Sigmoid colon (tissue), 6 donors: ENCODE measurements at regions not wholly inside any gene's neighbourhood (a gene's known extent, or its start where the extent isn't known, plus 50 kb on each side); places are given as distances from the start of the nearest gene placed in this dataset.

ENCODE experiments used
- DNase-seq: peaks from one replicate; pipeline ENCODE4 v3.0.0-alpha.2; 2019
- H3K27ac ChIP-seq, 4 donors: fragments of 200-600 bp; sonication (generic); one replicate each; pipeline ENCODE4 v1.5.1; 2016 to 2019; ENCODE audit warnings: mild to moderate bottlenecking in 1 of 4
- H3K27me3 ChIP-seq, 3 donors: fragments of 200-600 bp; sonication (generic); one replicate each; pipeline ENCODE4 v1.5.1; 2019; ENCODE audit warnings: mild to moderate bottlenecking in 1 of 3
- H3K36me3 ChIP-seq, 4 donors: fragments of 200-600 bp; sonication (generic); one replicate each; pipeline ENCODE4 v1.5.1; 2016 to 2019
- H3K4me1 ChIP-seq, 4 donors: fragments of 200-600 bp; sonication (generic); one replicate each; pipeline ENCODE4 v1.5.1; 2017 to 2019
- H3K4me3 ChIP-seq, 4 donors: fragments of 200-600 bp; sonication (generic); one replicate each; pipeline ENCODE4 v1.5.1; 2017 to 2019; ENCODE audit warnings: mild to moderate bottlenecking in 2 of 4, moderate library complexity in 1 of 4
- H3K9me3 ChIP-seq, 4 donors: fragments of 200-600 bp in 3 of 4; sonication (generic) in 3 of 4; one replicate each; pipeline versions ENCODE4 v1.5.1 to v1.6.1; 2013 to 2019
- CTCF ChIP-seq, 4 experiments: fragments of 450-650 bp in 3 of 4; fragments of 200-600 bp in 1 of 4; IDR thresholded peaks; one replicate each; pipeline ENCODE4 v1.5.1; 2016 to 2019; ENCODE audit warnings: antibody characterized with exemption in 4 of 4, mild to moderate bottlenecking in 3 of 4, moderate library complexity in 2 of 4
- EP300 ChIP-seq, 4 donors: sonication (generic); formaldehyde crosslinking; IDR thresholded peaks; one replicate each; pipeline ENCODE4 v1.6.1; 2017; ENCODE audit warnings: antibody characterized with exemption in 4 of 4
- POLR2A ChIP-seq, 2 donors: fragments of 450-650 bp; IDR thresholded peaks; one replicate each; pipeline ENCODE4 v1.6.1; 2016; ENCODE audit warnings: antibody characterized with exemption in 2 of 2, mild to moderate bottlenecking in 2 of 2, moderate library complexity in 2 of 2
- POLR2AphosphoS5 ChIP-seq, 4 donors: sonication (generic); formaldehyde crosslinking; IDR thresholded peaks; one replicate each; pipeline ENCODE4 v1.6.1; 2017; ENCODE audit warnings: antibody characterized with exemption in 4 of 4
- WGBS, 2 donors: extraction: QIAGEN DNeasy Blood & Tissue Kit; methylation state at CpG; one replicate each; pipeline ENCODE4 v1.1.7; 2013; 5-methylcytosine and 5-hydroxymethylcytosine counted together
- intact Hi-C: fragments of 100-400 bp; cut with DNase I; formaldehyde crosslinking; loops from one replicate; pipeline ENCODE4 v1.15.1; 2023
- donor health status: healthy with polysubstance abuse.
- donor health status: healthy.

DNA sequence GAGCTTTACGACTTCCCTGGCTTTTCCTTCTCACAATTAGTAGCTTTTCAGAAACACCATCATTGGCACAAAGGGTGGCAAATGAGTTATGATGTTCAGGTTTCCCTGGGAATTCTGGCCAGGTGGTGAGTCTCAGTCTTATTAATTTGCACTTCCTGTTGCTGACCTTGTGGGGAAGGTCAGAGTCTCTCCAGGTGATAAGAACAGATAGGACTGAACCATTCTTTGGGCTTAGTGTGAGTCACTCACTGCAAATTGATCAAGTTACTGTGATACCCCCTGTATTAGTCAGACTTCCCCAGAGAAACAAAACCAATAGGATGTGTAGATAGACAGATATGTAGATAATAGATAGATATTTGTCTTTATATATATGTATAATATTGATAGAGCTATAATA is 53.8 kb upstream of the RANBP3L start:
- intact Hi-C loops, result no loop called here
- TF ChIP-seq POLR2AphosphoS5 (IDR thresholded peaks at IDR 0.05), result no peak
- TF ChIP-seq CTCF (IDR thresholded peaks at IDR 0.05), result no peak
- no peak for TF ChIP-seq EP300 (IDR thresholded peaks at IDR 0.05)
- no peak for TF ChIP-seq POLR2A (IDR thresholded peaks at IDR 0.05)
- 96 to 97% methylated on average over 1 of the region's 1 CpG for WGBS, 2 donors

GRCh38 chr5:36356915-36357314 is 55.2 kb upstream of the RANBP3L start:
- 37 to 73% methylated on average over 2 of the region's 2 CpGs for WGBS, 2 donors
- Histone ChIP-seq H3K9me3 (no peaks in the 10 kb centered on the region), H3K27ac (no peak overlapping the region), H3K4me3 (no peak overlapping the region), H3K4me1 (peaks cover 0 to 24% (median 0%) of the 10 kb centered on the region in 4 donors), H3K36me3 (no peaks in the 10 kb centered on the region), H3K27me3 (no peaks in the 10 kb centered on the region)
- DNase-seq, result no peak
- TF ChIP-seq EP300 (IDR thresholded peaks at IDR 0.05) (no peak), POLR2A (IDR thresholded peaks at IDR 0.05) (no peak), POLR2AphosphoS5 (IDR thresholded peaks at IDR 0.05) (no peak), CTCF (IDR thresholded peaks at IDR 0.05) (no peak)
- intact Hi-C loops, result no loop called here

More for the DNA sequence above, 53.8 kb upstream of the RANBP3L start:
- H3K9me3 ChIP-seq, result no peaks in the 10 kb centered on the region
- DNase-seq, result no peak
- H3K4me3 ChIP-seq, result no peak overlapping the region
- no peaks in the 10 kb centered on the region for H3K36me3 ChIP-seq
- H3K4me1 ChIP-seq, result peaks cover 0 to 20% (median 0%) of the 10 kb centered on the region in 4 donors
- no peak overlapping the region for H3K27ac ChIP-seq
- no peaks in the 10 kb centered on the region for H3K27me3 ChIP-seq

DNA sequence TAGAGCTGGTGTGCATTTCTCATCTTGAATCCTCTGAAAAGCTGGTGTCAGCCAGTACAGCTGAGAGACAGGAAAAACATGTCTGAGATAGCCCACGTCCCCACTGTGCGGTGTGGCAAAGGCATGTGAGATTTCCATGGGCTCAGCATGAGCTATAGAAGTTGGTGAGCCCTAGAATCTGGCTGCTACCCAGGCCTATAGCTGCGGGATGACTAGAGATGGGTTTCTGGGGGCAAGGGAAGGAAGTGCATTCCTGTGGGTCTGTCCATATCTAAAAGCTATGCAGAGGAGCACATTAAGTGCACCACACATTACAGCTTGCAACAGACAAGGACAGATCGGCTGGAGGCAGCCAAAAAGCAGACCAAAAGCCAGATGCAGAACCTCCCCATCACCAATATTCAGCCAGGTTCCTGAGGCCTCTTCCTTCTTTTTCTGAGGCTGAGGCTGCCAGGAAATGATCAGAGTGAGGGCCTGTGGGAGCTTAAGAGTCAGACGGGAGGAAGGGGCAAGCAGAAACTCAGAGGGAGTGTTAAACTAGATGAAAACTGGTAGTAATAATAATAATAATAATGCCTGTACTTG is 55.8 kb upstream of the RANBP3L start:
- no peak overlapping the region for H3K4me3 ChIP-seq
- no peak for DNase-seq
- intact Hi-C loops, result no loop called here
- H3K27ac ChIP-seq, result no peak overlapping the region
- no peaks in the 10 kb centered on the region for H3K9me3 ChIP-seq
- TF ChIP-seq POLR2AphosphoS5 (IDR thresholded peaks at IDR 0.05) (no peak), CTCF (IDR thresholded peaks at IDR 0.05) (no peak), POLR2A (IDR thresholded peaks at IDR 0.05) (no peak), EP300 (IDR thresholded peaks at IDR 0.05) (no peak)
- H3K27me3 ChIP-seq, result no peaks in the 10 kb centered on the region
- WGBS, 2 donors, result 45 to 64% methylated on average over 5 of the region's 5 CpGs
- H3K36me3 ChIP-seq, result no peaks in the 10 kb centered on the region
- peaks cover 0 to 24% (median 0%) of the 10 kb centered on the region in 4 donors for H3K4me1 ChIP-seq

- TF ChIP-seq EP300 (IDR thresholded peaks at IDR 0.05) (no peak), POLR2AphosphoS5 (IDR thresholded peaks at IDR 0.05) (no peak), CTCF (IDR thresholded peaks at IDR 0.05) (no peak), POLR2A (IDR thresholded peaks at IDR 0.05) (no peak)
- Histone ChIP-seq H3K36me3 (no peaks in the 10 kb centered on the region), H3K27ac (no peak overlapping the region), H3K9me3 (no peaks in the 10 kb centered on the region), H3K27me3 (no peaks in the 10 kb centered on the region), H3K4me1 (peaks cover 0 to 41% (median 10%) of the 10 kb centered on the region in 4 donors), H3K4me3 (no peak overlapping the region)
- DNase-seq, result no peak
- 80 to 90% methylated on average over 6 of the region's 6 CpGs for WGBS, 2 donors
- intact Hi-C loops, result no loop called here
Measured at GRCh38 chr5:36359267-36359666, 57.6 kb upstream of the RANBP3L start.

GRCh38 chr5:36360307-36360706 is 58.6 kb upstream of the RANBP3L start:
- no peaks in the 10 kb centered on the region for H3K27me3 ChIP-seq
- WGBS, 2 donors, result 57 to 71% methylated on average over 1 of the region's 1 CpG
- no peaks in the 10 kb centered on the region for H3K36me3 ChIP-seq
- H3K9me3 ChIP-seq, result no peaks in the 10 kb centered on the region
- intact Hi-C loops, result no loop called here
- H3K27ac ChIP-seq, result no peak overlapping the region
- H3K4me1 ChIP-seq, result peaks cover 0 to 49% (median 13%) of the 10 kb centered on the region in 4 donors
- no peak for DNase-seq
- H3K4me3 ChIP-seq, result no peak overlapping the region
- no peak for TF ChIP-seq CTCF (IDR thresholded peaks at IDR 0.05)
- no peak for TF ChIP-seq POLR2AphosphoS5 (IDR thresholded peaks at IDR 0.05)
- TF ChIP-seq POLR2A (IDR thresholded peaks at IDR 0.05), result no peak
- no peak for TF ChIP-seq EP300 (IDR thresholded peaks at IDR 0.05)
